Activated T-cell treated with anti-CD3 and anti-CD28 coated beads, Interleukin-2, amount 50 U/mL, for 72 hours (primary cell): ENCODE measurements at regions not wholly inside any gene's neighbourhood (a gene's known extent, or its start where the extent isn't known, plus 50 kb on each side); places are given as distances from the start of the nearest gene placed in this dataset.

ENCODE experiments used
- ATAC-seq, 2 donors: fragments of 150-1000 bp; cut with Tn5 transposase; replicated peaks in 1 of 2; 2 replicates each; pipeline ENCODE4 v1.10.0; 2021; ENCODE audit warnings: moderate library complexity in 2 of 2, mild to moderate bottlenecking in 1 of 2
- DNase-seq, 2 donors: peaks; one replicate each; pipeline ENCODE4 v3.0.0; 2021 to 2022; ENCODE audit warnings: mixed read lengths in 1 of 2
- H3K27ac Mint-ChIP-seq: one replicate; pipeline ENCODE4 v1.8.0; 2022; ENCODE audit warnings: mild to moderate bottlenecking, moderate library complexity, mixed read lengths
- H3K27me3 Mint-ChIP-seq: one replicate; pipeline ENCODE4 v1.8.0; 2022; ENCODE audit warnings: low read depth, mixed read lengths
- H3K36me3 Mint-ChIP-seq, 2 donors: one replicate each; pipeline ENCODE4 v1.8.0; 2022; ENCODE audit warnings: mixed read lengths in 2 of 2, mild to moderate bottlenecking in 1 of 2; ENCODE audit not compliant: insufficient read depth in 2 of 2
- H3K4me1 Mint-ChIP-seq: one replicate; pipeline ENCODE4 v1.8.0; 2022; ENCODE audit warnings: low read depth, mixed read lengths
- H3K4me3 Mint-ChIP-seq, 2 donors: one replicate each; pipeline ENCODE4 v1.8.0; 2022; ENCODE audit warnings: mild to moderate bottlenecking in 2 of 2, mixed read lengths in 2 of 2, moderate library complexity in 2 of 2
- H3K9me3 Mint-ChIP-seq, 2 donors: one replicate each; pipeline ENCODE4 v1.8.0; 2022; ENCODE audit warnings: mixed read lengths in 2 of 2

DNA sequence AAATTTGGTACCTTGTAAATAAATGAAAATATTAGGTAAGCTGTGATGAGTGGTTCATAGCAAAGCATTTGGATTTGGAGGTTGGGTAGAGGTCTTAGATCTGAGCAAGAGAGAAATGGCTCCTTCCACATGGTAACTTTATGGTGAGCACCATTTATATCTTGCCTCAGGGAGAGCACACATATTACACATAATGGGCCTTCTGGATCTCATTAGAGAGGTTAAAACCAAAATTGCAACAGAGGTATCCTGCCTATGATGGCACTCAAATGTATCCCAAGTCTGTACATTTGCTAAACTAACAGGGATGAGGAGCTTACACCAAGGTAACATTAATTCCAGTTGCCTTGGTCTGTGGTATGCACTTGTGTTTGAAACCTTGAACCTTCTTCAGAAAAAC, 87.1 kb upstream of the PUDP start:
- Mint-ChIP-seq H3K4me3 (no peak overlapping the region), H3K4me1 (no peaks in the 10 kb centered on the region), H3K36me3 (no peaks in the 10 kb centered on the region), H3K27ac (no peak overlapping the region), H3K9me3 (no peaks in the 10 kb centered on the region), H3K27me3 (no peaks in the 10 kb centered on the region)
- no peak for ATAC-seq
- no peak for DNase-seq

GRCh38 chrX:7233580-7234406, 85.8 kb upstream of the PUDP start:
- ATAC-seq = no peak
- Mint-ChIP-seq H3K36me3 (no peaks in the 10 kb centered on the region), H3K9me3 (no peaks in the 10 kb centered on the region), H3K4me1 (no peaks in the 10 kb centered on the region), H3K27ac (no peak overlapping the region), H3K27me3 (no peaks in the 10 kb centered on the region), H3K4me3 (no peak overlapping the region)
- no peak for DNase-seq

GRCh38 chrX:7228226-7228625, 80.3 kb upstream of the PUDP start:
- no peak overlapping the region for H3K27ac Mint-ChIP-seq

GRCh38 chrX:7225338-7225737, 77.4 kb upstream of the PUDP start:
- H3K27ac Mint-ChIP-seq = no peak overlapping the region
- H3K27me3 Mint-ChIP-seq = no peaks in the 10 kb centered on the region
- H3K9me3 Mint-ChIP-seq = no peaks in the 10 kb centered on the region
- ATAC-seq = no peak
- no peaks in the 10 kb centered on the region for H3K4me1 Mint-ChIP-seq
- DNase-seq = no peak
- H3K4me3 Mint-ChIP-seq = no peak overlapping the region
- no peaks in the 10 kb centered on the region for H3K36me3 Mint-ChIP-seq

More at GRCh38 chrX:7228226-7228625, 80.3 kb upstream of the PUDP start:
- H3K4me1 Mint-ChIP-seq = no peaks in the 10 kb centered on the region
- DNase-seq (no peak), ATAC-seq (no peak)
- no peaks in the 10 kb centered on the region for H3K9me3 Mint-ChIP-seq
- H3K36me3 Mint-ChIP-seq = no peaks in the 10 kb centered on the region
- no peak overlapping the region for H3K4me3 Mint-ChIP-seq
- H3K27me3 Mint-ChIP-seq = no peaks in the 10 kb centered on the region

GRCh38 chrX:7223271-7223670, 75.3 kb upstream of the PUDP start:
- ATAC-seq (no peak), DNase-seq (no peak)
- Mint-ChIP-seq H3K4me3 (no peak overlapping the region), H3K4me1 (no peaks in the 10 kb centered on the region), H3K27me3 (no peaks in the 10 kb centered on the region), H3K36me3 (no peaks in the 10 kb centered on the region), H3K27ac (no peak overlapping the region), H3K9me3 (no peaks in the 10 kb centered on the region)

GRCh38 chrX:7220121-7220520, 72.2 kb upstream of the PUDP start:
- ATAC-seq = no peak
- no peak overlapping the region for H3K4me3 Mint-ChIP-seq

GRCh38 chrX:7219153-7219705, 71.3 kb upstream of the PUDP start:
- Mint-ChIP-seq H3K4me3 (no peak overlapping the region), H3K9me3 (no peaks in the 10 kb centered on the region), H3K4me1 (no peaks in the 10 kb centered on the region), H3K36me3 (no peaks in the 10 kb centered on the region), H3K27ac (no peak overlapping the region), H3K27me3 (no peaks in the 10 kb centered on the region)
- ATAC-seq (no peak), DNase-seq (no peak)

More at GRCh38 chrX:7220121-7220520, 72.2 kb upstream of the PUDP start:
- no peaks in the 10 kb centered on the region for H3K27me3 Mint-ChIP-seq
- H3K36me3 Mint-ChIP-seq = no peaks in the 10 kb centered on the region
- H3K9me3 Mint-ChIP-seq = no peaks in the 10 kb centered on the region
- H3K27ac Mint-ChIP-seq = no peak overlapping the region
- no peak for DNase-seq
- no peaks in the 10 kb centered on the region for H3K4me1 Mint-ChIP-seq

GRCh38 chrX:7218321-7219152, 70.6 kb upstream of the PUDP start:
- Mint-ChIP-seq H3K4me3 (no peak overlapping the region), H3K9me3 (no peaks in the 10 kb centered on the region), H3K4me1 (no peaks in the 10 kb centered on the region), H3K27me3 (no peaks in the 10 kb centered on the region), H3K27ac (no peak overlapping the region), H3K36me3 (no peaks in the 10 kb centered on the region)
- DNase-seq (no peak), ATAC-seq (no peak)

- no peaks in the 10 kb centered on the region for H3K4me1 Mint-ChIP-seq
- no peaks in the 10 kb centered on the region for H3K36me3 Mint-ChIP-seq
- no peak for DNase-seq
- H3K27ac Mint-ChIP-seq = no peak overlapping the region
- no peaks in the 10 kb centered on the region for H3K9me3 Mint-ChIP-seq
- H3K4me3 Mint-ChIP-seq = no peak overlapping the region
- no peaks in the 10 kb centered on the region for H3K27me3 Mint-ChIP-seq
- ATAC-seq = no peak
These were observed 69.1 kb upstream of the PUDP start for GRCh38 chrX:7216981-7217587.

DNA sequence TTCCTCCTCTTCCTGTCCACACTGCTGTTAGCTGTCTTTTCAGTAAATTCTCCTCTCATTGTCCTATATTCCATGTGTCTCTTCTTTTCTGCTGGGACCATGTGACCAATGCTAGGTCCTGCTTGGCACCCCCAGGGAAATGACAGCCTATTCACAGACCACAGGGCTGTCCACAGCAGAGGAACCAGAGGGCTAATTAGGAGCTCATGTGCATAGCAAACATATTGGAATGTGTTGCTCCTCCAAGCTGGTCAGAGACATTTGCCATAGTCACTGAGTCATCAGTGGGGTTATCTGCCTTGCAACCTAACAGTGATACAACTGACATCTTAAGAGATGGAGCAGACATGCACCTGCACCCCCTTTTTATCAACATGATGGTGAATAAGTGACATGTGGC, 67.9 kb upstream of the PUDP start:
- Mint-ChIP-seq H3K36me3 (no peaks in the 10 kb centered on the region), H3K9me3 (no peaks in the 10 kb centered on the region), H3K27ac (no peak overlapping the region), H3K4me1 (no peaks in the 10 kb centered on the region), H3K27me3 (no peaks in the 10 kb centered on the region), H3K4me3 (no peak overlapping the region)
- no peak for ATAC-seq
- DNase-seq = no peak

DNA sequence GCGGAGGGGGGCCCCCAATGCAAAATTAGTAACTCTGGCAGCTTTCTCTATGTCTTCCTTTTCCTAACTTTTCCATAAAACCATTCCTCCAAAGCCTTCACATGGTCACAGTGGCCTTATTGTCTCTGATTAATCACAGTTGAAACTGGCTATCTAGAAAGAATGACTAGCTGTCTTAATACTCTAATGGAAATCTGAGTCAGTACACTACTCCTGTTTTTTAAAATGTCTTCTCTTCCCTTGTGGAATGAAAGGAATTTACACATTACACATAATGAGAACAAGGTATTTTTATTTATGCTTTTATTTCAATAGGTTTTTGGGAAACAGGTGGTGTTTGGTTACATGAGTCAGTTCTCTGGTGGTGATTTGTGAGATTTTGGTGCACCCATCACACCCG, 66.3 kb upstream of the PUDP start:
- Mint-ChIP-seq H3K27ac (no peak overlapping the region), H3K4me1 (no peaks in the 10 kb centered on the region), H3K4me3 (no peak overlapping the region), H3K27me3 (no peaks in the 10 kb centered on the region), H3K9me3 (no peaks in the 10 kb centered on the region), H3K36me3 (no peaks in the 10 kb centered on the region)
- DNase-seq (no peak), ATAC-seq (no peak)

GRCh38 chrX:7205037-7205577, 57.2 kb upstream of the PUDP start:
- H3K27ac Mint-ChIP-seq = no peak overlapping the region
- no peak overlapping the region for H3K4me3 Mint-ChIP-seq
- DNase-seq (no peak), ATAC-seq (peak in 1 of 2 donors; percentile 23)
- no peaks in the 10 kb centered on the region for H3K9me3 Mint-ChIP-seq
- no peaks in the 10 kb centered on the region for H3K36me3 Mint-ChIP-seq
- no peaks in the 10 kb centered on the region for H3K4me1 Mint-ChIP-seq
- H3K27me3 Mint-ChIP-seq = peaks cover 6% of the 10 kb centered on the region

GRCh38 chrX:7204619-7205018, 56.7 kb upstream of the PUDP start:
- Mint-ChIP-seq H3K27me3 (peaks cover 6% of the 10 kb centered on the region), H3K27ac (no peak overlapping the region), H3K9me3 (no peaks in the 10 kb centered on the region), H3K36me3 (no peaks in the 10 kb centered on the region), H3K4me1 (no peaks in the 10 kb centered on the region), H3K4me3 (no peak overlapping the region)
- DNase-seq (no peak), ATAC-seq (no peak)
